ENCODE measurements at regions not wholly inside any gene's neighbourhood (a gene's known extent, or its start where the extent isn't known, plus 50 kb on each side); places are given as distances from the start of the nearest gene placed in this dataset.

DNA sequence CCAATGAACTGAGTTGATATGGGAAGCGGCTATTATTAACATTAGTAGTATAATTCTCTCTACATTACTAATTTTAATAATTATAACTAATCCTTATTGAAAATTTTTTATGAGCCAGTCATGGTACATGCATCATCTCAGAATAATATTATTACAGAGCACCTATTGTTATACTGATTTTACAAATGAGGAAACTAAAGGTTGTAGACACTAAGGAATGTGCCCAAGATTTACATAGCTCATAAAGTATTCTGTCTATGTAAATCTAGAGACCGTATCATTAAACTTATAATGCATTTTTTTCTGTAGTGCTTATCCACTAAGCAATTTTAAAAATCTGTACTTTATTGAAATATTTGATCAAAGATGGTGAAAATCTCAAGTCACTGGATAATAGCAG is 825.9 kb downstream of the PLA2G4A start:
- H3K27me3 ChIP-seq (ENCODE audit: control insufficient read depth in 3 of 3, insufficient read depth in 3 of 3, low read length in 2 of 3), result no peaks in the 10 kb centered on the region
- H3K4me3 ChIP-seq, result no peak overlapping the region
- H3K36me3 ChIP-seq (ENCODE audit: control insufficient read depth in 4 of 4, insufficient read depth in 4 of 4, low read length in 4 of 4), result no peaks in the 10 kb centered on the region
- no peak for DNase-seq
- H3K27ac ChIP-seq (ENCODE audit: low read depth in 1 of 2, low read length in 1 of 2), result no peak overlapping the region
- H3K9me3 ChIP-seq (ENCODE audit: control insufficient read depth in 4 of 4, insufficient read depth in 3 of 4, low read length in 3 of 4), result no peaks in the 10 kb centered on the region
- H3K4me1 ChIP-seq (ENCODE audit: control insufficient read depth in 5 of 5, insufficient read depth in 5 of 5, low read length in 5 of 5), result no peaks in the 10 kb centered on the region
- no peak overlapping the region for H3K9ac ChIP-seq (ENCODE audit: insufficient read depth in 1 of 2, low read length in 2 of 2)
- 82 to 89% methylated on average over 2 of the region's 2 CpGs for WGBS, 2 donors
- no peak for ATAC-seq (ENCODE audit: insufficient read depth, low FRiP score)
- TF ChIP-seq, protein P1, sequence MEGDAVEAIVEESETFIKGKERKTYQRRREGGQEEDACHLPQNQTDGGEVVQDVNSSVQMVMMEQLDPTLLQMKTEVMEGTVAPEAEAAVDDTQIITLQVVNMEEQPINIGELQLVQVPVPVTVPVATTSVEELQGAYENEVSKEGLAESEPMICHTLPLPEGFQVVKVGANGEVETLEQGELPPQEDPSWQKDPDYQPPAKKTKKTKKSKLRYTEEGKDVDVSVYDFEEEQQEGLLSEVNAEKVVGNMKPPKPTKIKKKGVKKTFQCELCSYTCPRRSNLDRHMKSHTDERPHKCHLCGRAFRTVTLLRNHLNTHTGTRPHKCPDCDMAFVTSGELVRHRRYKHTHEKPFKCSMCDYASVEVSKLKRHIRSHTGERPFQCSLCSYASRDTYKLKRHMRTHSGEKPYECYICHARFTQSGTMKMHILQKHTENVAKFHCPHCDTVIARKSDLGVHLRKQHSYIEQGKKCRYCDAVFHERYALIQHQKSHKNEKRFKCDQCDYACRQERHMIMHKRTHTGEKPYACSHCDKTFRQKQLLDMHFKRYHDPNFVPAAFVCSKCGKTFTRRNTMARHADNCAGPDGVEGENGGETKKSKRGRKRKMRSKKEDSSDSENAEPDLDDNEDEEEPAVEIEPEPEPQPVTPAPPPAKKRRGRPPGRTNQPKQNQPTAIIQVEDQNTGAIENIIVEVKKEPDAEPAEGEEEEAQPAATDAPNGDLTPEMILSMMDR (IDR thresholded peaks at IDR 0.05; ENCODE audit: control extremely low read depth, extremely low read depth), result no peak

DNA sequence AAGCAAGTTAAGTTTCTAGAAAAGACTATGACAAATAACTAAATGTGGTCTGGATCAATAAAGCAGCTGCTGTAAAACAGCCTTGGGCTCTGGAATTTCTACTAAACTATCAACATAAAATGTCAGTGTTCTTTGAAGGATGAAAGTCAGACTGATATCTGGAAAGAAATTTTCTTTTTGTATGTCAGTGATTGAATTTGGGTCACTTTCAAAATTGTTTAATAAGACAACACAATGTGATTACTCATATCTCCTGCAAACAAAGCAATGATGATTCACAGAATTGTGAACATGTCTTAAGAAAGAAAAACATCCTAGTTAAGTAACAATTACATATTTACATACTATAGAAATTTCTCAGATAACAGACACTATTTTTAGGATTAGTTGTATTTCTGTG is 826.4 kb downstream of the PLA2G4A start:
- no peak overlapping the region for H3K4me3 ChIP-seq

DNA sequence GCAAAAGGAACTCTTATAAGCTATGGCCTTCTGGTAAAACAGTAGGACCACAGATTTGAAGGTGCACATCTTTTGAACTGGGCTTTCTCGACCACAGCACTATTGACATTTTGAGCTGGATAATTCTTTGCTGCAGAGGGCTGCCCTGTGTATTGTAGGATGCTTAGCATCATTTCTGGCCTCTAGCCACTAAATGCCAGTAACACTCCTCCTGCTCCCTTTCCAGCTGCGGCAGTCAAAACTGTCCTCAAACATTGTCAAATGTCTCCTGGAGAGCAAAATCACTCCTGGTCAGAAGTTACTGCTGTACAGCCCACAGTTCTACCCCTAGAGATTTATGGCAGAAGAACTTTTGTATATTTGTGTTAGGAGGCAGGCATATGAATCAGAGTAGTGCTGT is 836.7 kb downstream of the PLA2G4A start:
- no peak overlapping the region for H3K9ac ChIP-seq (ENCODE audit: insufficient read depth in 1 of 2, low read length in 2 of 2)
- H3K27me3 ChIP-seq (ENCODE audit: control insufficient read depth in 3 of 3, insufficient read depth in 3 of 3, low read length in 2 of 3), result no peaks in the 10 kb centered on the region
- no peak for DNase-seq
- no peak overlapping the region for H3K27ac ChIP-seq (ENCODE audit: low read depth in 1 of 2, low read length in 1 of 2)
- WGBS, 2 donors, result 76 to 84% methylated on average over 2 of the region's 2 CpGs
- no peaks in the 10 kb centered on the region for H3K4me1 ChIP-seq (ENCODE audit: control insufficient read depth in 5 of 5, insufficient read depth in 5 of 5, low read length in 5 of 5)
- H3K4me3 ChIP-seq, result no peak overlapping the region
- no peak for ATAC-seq (ENCODE audit: insufficient read depth, low FRiP score)
- TF ChIP-seq, protein P1 (IDR thresholded peaks at IDR 0.05; ENCODE audit: control extremely low read depth, extremely low read depth), result no peak
- no peaks in the 10 kb centered on the region for H3K9me3 ChIP-seq (ENCODE audit: control insufficient read depth in 4 of 4, insufficient read depth in 3 of 4, low read length in 3 of 4)
- H3K36me3 ChIP-seq (ENCODE audit: control insufficient read depth in 4 of 4, insufficient read depth in 4 of 4, low read length in 4 of 4), result no peaks in the 10 kb centered on the region

More for the DNA sequence above, 826.4 kb downstream of the PLA2G4A start:
- no peak overlapping the region for H3K27ac ChIP-seq (ENCODE audit: low read depth in 1 of 2, low read length in 1 of 2)
- DNase-seq, result no peak
- no peaks in the 10 kb centered on the region for H3K9me3 ChIP-seq (ENCODE audit: control insufficient read depth in 4 of 4, insufficient read depth in 3 of 4, low read length in 3 of 4)
- H3K4me1 ChIP-seq (ENCODE audit: control insufficient read depth in 5 of 5, insufficient read depth in 5 of 5, low read length in 5 of 5), result no peaks in the 10 kb centered on the region
- TF ChIP-seq, protein P1 (IDR thresholded peaks at IDR 0.05; ENCODE audit: control extremely low read depth, extremely low read depth), result no peak
- no peak overlapping the region for H3K9ac ChIP-seq (ENCODE audit: insufficient read depth in 1 of 2, low read length in 2 of 2)
- no peaks in the 10 kb centered on the region for H3K27me3 ChIP-seq (ENCODE audit: control insufficient read depth in 3 of 3, insufficient read depth in 3 of 3, low read length in 2 of 3)
- no peak for ATAC-seq (ENCODE audit: insufficient read depth, low FRiP score)
- no peaks in the 10 kb centered on the region for H3K36me3 ChIP-seq (ENCODE audit: control insufficient read depth in 4 of 4, insufficient read depth in 4 of 4, low read length in 4 of 4)

DNA sequence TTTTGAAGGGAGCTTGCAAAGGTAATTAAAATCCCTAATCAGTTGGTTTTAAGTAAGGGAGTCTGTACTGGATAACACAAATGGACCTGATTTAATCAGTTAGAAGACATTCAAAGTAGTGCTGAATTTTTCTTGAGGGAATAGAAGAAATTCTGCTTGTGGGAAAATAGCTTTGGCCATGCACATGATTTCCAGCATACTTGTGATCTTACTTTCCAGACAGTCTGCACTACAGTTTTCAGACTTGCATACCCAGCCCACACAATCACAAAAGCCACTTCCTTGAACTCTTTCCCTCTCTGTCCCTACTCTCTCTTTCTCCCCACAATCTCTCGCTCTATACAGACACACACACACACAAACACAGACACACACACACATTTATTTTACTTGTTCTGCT is 852.1 kb downstream of the PLA2G4A start:
- ATAC-seq (ENCODE audit: insufficient read depth, low FRiP score), result no peak
- H3K36me3 ChIP-seq (ENCODE audit: control insufficient read depth in 4 of 4, insufficient read depth in 4 of 4, low read length in 4 of 4), result no peaks in the 10 kb centered on the region

More for the DNA sequence above, 852.1 kb downstream of the PLA2G4A start:
- no peak overlapping the region for H3K4me3 ChIP-seq
- WGBS, 2 donors, result 71 to 85% methylated on average over 1 of the region's 1 CpG
- no peak overlapping the region for H3K9ac ChIP-seq (ENCODE audit: insufficient read depth in 1 of 2, low read length in 2 of 2)
- DNase-seq, result no peak
- H3K27ac ChIP-seq (ENCODE audit: low read depth in 1 of 2, low read length in 1 of 2), result no peak overlapping the region
- TF ChIP-seq, protein P1 (IDR thresholded peaks at IDR 0.05; ENCODE audit: control extremely low read depth, extremely low read depth), result no peak
- H3K27me3 ChIP-seq (ENCODE audit: control insufficient read depth in 3 of 3, insufficient read depth in 3 of 3, low read length in 2 of 3), result no peaks in the 10 kb centered on the region
- H3K9me3 ChIP-seq (ENCODE audit: control insufficient read depth in 4 of 4, insufficient read depth in 3 of 4, low read length in 3 of 4), result no peaks in the 10 kb centered on the region
- H3K4me1 ChIP-seq (ENCODE audit: control insufficient read depth in 5 of 5, insufficient read depth in 5 of 5, low read length in 5 of 5), result no peaks in the 10 kb centered on the region
